ENCODE measurements at regions not wholly inside any gene's neighbourhood (a gene's known extent, or its start where the extent isn't known, plus 50 kb on each side); places are given as distances from the start of the nearest gene placed in this dataset.

DNA sequence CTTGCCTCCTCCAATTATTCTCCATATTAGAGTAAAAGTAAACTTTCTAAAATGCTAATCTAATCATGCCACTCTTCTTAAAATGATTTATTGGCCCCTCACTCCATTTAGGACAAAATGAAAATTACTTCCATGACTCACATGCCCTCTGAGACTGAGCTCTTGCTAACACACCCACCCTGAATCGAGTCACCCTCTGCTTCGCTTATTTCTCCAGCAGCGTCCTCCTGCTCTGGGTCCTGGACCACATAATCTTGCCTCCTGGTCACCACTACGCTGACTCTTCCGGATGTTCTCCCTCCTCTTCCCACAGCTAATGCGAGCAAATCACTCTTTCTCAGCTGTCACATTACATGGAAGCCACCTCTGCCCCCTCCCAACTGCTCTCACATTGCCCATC is 384.0 kb upstream of the FZD8 start:
- Mint-ChIP-seq H3K4me1 (no peaks in the 10 kb centered on the region), H3K36me3 (no peaks in the 10 kb centered on the region), H3K27ac (no peak overlapping the region), H3K4me3 (no peak overlapping the region), H3K27me3 (ENCODE audit: low read depth in 2 of 2) (no peaks in the 10 kb centered on the region), H3K9me3 (peaks cover 9 to 17% of the 10 kb centered on the region in 2 donors)
- 86% methylated on average over 6 of the region's 6 CpGs for WGBS (ENCODE audit: insufficient coverage)
- Histone ChIP-seq H3K4me3 (ENCODE audit: low read length) (no peak overlapping the region), H3K27ac (ENCODE audit: low read length) (no peak overlapping the region), H3K36me3 (ENCODE audit: control insufficient read depth, insufficient read depth, low read length) (no peaks in the 10 kb centered on the region), H3K4me1 (ENCODE audit: control insufficient read depth, insufficient read depth, low read length) (no peaks in the 10 kb centered on the region), H3K9me3 (ENCODE audit: control insufficient read depth, insufficient read depth, low read length) (peaks cover 6% of the 10 kb centered on the region), H3K27me3 (ENCODE audit: control insufficient read depth, insufficient read depth, low read length) (no peaks in the 10 kb centered on the region)
- DNase-seq: no peak
- intact Hi-C loops (cut with micrococcal nuclease): no loop called here
- TF ChIP-seq, protein P1, sequence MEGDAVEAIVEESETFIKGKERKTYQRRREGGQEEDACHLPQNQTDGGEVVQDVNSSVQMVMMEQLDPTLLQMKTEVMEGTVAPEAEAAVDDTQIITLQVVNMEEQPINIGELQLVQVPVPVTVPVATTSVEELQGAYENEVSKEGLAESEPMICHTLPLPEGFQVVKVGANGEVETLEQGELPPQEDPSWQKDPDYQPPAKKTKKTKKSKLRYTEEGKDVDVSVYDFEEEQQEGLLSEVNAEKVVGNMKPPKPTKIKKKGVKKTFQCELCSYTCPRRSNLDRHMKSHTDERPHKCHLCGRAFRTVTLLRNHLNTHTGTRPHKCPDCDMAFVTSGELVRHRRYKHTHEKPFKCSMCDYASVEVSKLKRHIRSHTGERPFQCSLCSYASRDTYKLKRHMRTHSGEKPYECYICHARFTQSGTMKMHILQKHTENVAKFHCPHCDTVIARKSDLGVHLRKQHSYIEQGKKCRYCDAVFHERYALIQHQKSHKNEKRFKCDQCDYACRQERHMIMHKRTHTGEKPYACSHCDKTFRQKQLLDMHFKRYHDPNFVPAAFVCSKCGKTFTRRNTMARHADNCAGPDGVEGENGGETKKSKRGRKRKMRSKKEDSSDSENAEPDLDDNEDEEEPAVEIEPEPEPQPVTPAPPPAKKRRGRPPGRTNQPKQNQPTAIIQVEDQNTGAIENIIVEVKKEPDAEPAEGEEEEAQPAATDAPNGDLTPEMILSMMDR (IDR thresholded peaks at IDR 0.05): no peak
- no peak for ATAC-seq

GRCh38 chr10:36023939-36024338 is 381.8 kb upstream of the FZD8 start:
- peaks cover 9 to 17% of the 10 kb centered on the region in 2 donors for H3K9me3 Mint-ChIP-seq
- H3K27me3 ChIP-seq (ENCODE audit: control insufficient read depth, insufficient read depth, low read length): no peaks in the 10 kb centered on the region
- no peak overlapping the region for H3K4me3 ChIP-seq (ENCODE audit: low read length)
- DNase-seq (no peak), ATAC-seq (no peak)
- no peaks in the 10 kb centered on the region for H3K27me3 Mint-ChIP-seq (ENCODE audit: low read depth in 2 of 2)
- no peaks in the 10 kb centered on the region for H3K36me3 Mint-ChIP-seq
- H3K9me3 ChIP-seq (ENCODE audit: control insufficient read depth, insufficient read depth, low read length): peaks cover 6% of the 10 kb centered on the region
- no peaks in the 10 kb centered on the region for H3K36me3 ChIP-seq (ENCODE audit: control insufficient read depth, insufficient read depth, low read length)
- no peak overlapping the region for H3K4me3 Mint-ChIP-seq
- intact Hi-C loops (cut with micrococcal nuclease): no loop called here
- H3K27ac Mint-ChIP-seq: no peak overlapping the region
- H3K27ac ChIP-seq (ENCODE audit: low read length): no peak overlapping the region
- H3K4me1 Mint-ChIP-seq: no peaks in the 10 kb centered on the region
- no peaks in the 10 kb centered on the region for H3K4me1 ChIP-seq (ENCODE audit: control insufficient read depth, insufficient read depth, low read length)
- TF ChIP-seq, protein P1 (IDR thresholded peaks at IDR 0.05): no peak

DNA sequence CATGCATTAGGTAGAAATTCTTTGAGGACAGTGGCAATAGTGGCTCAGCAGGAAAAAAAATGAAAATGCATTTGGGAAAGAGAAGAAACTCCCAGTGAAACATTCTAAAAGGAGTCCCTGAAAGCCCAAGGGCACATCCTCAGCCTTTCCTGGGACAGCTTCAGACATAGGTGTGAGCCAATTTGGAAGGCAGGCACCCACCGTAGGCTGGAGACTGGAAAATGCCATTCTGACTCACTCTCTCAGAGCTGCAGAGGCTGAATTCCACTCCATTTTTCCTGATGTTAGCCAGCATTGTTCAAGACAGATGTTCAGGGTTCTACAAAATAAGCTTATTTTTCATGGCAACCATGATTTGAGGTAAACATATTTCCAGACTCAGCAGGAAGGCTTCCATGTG is 379.0 kb upstream of the FZD8 start:
- Histone ChIP-seq H3K27ac (ENCODE audit: low read length) (no peak overlapping the region), H3K9me3 (ENCODE audit: control insufficient read depth, insufficient read depth, low read length) (no peaks in the 10 kb centered on the region), H3K36me3 (ENCODE audit: control insufficient read depth, insufficient read depth, low read length) (no peaks in the 10 kb centered on the region), H3K4me3 (ENCODE audit: low read length) (no peak overlapping the region), H3K27me3 (ENCODE audit: control insufficient read depth, insufficient read depth, low read length) (no peaks in the 10 kb centered on the region), H3K4me1 (ENCODE audit: control insufficient read depth, insufficient read depth, low read length) (no peaks in the 10 kb centered on the region)
- 83% methylated on average over 1 of the region's 1 CpG for WGBS (ENCODE audit: insufficient coverage)
- H3K36me3 Mint-ChIP-seq: no peaks in the 10 kb centered on the region
- no peak for DNase-seq
- TF ChIP-seq, protein P1 (IDR thresholded peaks at IDR 0.05): no peak
- H3K27ac Mint-ChIP-seq: no peak overlapping the region
- no peaks in the 10 kb centered on the region for H3K27me3 Mint-ChIP-seq (ENCODE audit: low read depth in 2 of 2)
- ATAC-seq: no peak
- peaks cover 4 to 7% of the 10 kb centered on the region in 2 donors for H3K9me3 Mint-ChIP-seq
- H3K4me3 Mint-ChIP-seq: no peak overlapping the region
- intact Hi-C loops (cut with micrococcal nuclease): no loop called here
- no peaks in the 10 kb centered on the region for H3K4me1 Mint-ChIP-seq

DNA sequence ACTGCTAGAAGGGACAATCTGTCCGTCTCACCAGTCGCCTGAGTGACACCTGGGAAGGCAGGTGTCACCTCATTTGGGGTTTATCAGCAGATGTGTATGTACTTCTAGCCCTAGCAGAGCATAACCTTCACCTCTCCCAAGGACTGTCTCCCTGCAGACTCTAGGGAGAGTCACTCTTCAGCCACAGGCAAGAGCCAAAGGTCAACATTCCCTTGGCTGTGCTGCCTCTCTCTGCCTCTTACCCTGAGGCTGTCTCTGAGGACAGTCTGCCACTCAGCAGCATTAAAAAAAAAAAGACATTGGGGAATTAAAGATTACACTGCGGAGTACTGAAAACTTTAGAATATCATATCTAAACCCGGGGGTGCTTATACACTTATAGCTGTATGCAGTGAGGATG is 377.7 kb upstream of the FZD8 start:
- intact Hi-C loops (cut with micrococcal nuclease): no loop called here
- H3K27me3 ChIP-seq (ENCODE audit: control insufficient read depth, insufficient read depth, low read length): no peaks in the 10 kb centered on the region
- TF ChIP-seq, protein P1 (IDR thresholded peaks at IDR 0.05): no peak
- Mint-ChIP-seq H3K27ac (no peak overlapping the region), H3K9me3 (peaks cover 3 to 6% of the 10 kb centered on the region in 2 donors), H3K27me3 (ENCODE audit: low read depth in 2 of 2) (no peaks in the 10 kb centered on the region), H3K36me3 (no peaks in the 10 kb centered on the region), H3K4me1 (no peaks in the 10 kb centered on the region), H3K4me3 (no peak overlapping the region)
- no peak for DNase-seq
- ATAC-seq: no peak
- H3K9me3 ChIP-seq (ENCODE audit: control insufficient read depth, insufficient read depth, low read length): no peaks in the 10 kb centered on the region
- H3K27ac ChIP-seq (ENCODE audit: low read length): no peak overlapping the region
- H3K4me3 ChIP-seq (ENCODE audit: low read length): no peak overlapping the region
- WGBS (ENCODE audit: insufficient coverage): 77% methylated on average over 3 of the region's 4 CpGs
- no peaks in the 10 kb centered on the region for H3K4me1 ChIP-seq (ENCODE audit: control insufficient read depth, insufficient read depth, low read length)
- no peaks in the 10 kb centered on the region for H3K36me3 ChIP-seq (ENCODE audit: control insufficient read depth, insufficient read depth, low read length)

All from natural killer cell (primary cell).